ENCODE measurements at regions not wholly inside any gene's neighbourhood (a gene's known extent, or its start where the extent isn't known, plus 50 kb on each side); places are given as distances from the start of the nearest gene placed in this dataset.

GRCh38 chr5:89769975-89770374 is 639.6 kb downstream of the CETN3 start:
- ATAC-seq, result peak; percentile 37; the same call in 1 of the 3 replicates
- no peak for TF ChIP-seq TSHZ2 (CRISPR knock-in tag; IDR thresholded peaks at IDR 0.05)
- TF ChIP-seq ZNF70 (CRISPR knock-in tag; IDR thresholded peaks at IDR 0.05), result no peak
- TF ChIP-seq TCF4 (CRISPR knock-in tag; IDR thresholded peaks at IDR 0.05; ENCODE audit: borderline replicate concordance), result no peak
- TF ChIP-seq RARB (CRISPR knock-in tag; IDR thresholded peaks at IDR 0.05), result no peak
- TF ChIP-seq ZFP30 (CRISPR knock-in tag; IDR thresholded peaks at IDR 0.05), result no peak
- no peak for TF ChIP-seq OSR1 (CRISPR knock-in tag; IDR thresholded peaks at IDR 0.05)

GRCh38 chr5:89759802-89760201 is 649.8 kb downstream of the CETN3 start:
- no peak for ATAC-seq
- TF ChIP-seq OSR1 (CRISPR knock-in tag; IDR thresholded peaks at IDR 0.05), result no peak
- TF ChIP-seq TOX (CRISPR knock-in tag; IDR thresholded peaks at IDR 0.05; ENCODE audit: borderline replicate concordance), result no peak
- no peak for TF ChIP-seq ZNF70 (CRISPR knock-in tag; IDR thresholded peaks at IDR 0.05)
- no peak for TF ChIP-seq ZC3H10 (CRISPR knock-in tag; IDR thresholded peaks at IDR 0.05)

- no peak for TF ChIP-seq PPARA (CRISPR knock-in tag; IDR thresholded peaks at IDR 0.05; ENCODE audit: borderline replicate concordance)
- no peak for TF ChIP-seq ARNTL (CRISPR knock-in tag; IDR thresholded peaks at IDR 0.05; ENCODE audit: borderline replicate concordance, low read depth)
- TF ChIP-seq ZFP30 (CRISPR knock-in tag; IDR thresholded peaks at IDR 0.05), result no peak
- TF ChIP-seq, protein P1, sequence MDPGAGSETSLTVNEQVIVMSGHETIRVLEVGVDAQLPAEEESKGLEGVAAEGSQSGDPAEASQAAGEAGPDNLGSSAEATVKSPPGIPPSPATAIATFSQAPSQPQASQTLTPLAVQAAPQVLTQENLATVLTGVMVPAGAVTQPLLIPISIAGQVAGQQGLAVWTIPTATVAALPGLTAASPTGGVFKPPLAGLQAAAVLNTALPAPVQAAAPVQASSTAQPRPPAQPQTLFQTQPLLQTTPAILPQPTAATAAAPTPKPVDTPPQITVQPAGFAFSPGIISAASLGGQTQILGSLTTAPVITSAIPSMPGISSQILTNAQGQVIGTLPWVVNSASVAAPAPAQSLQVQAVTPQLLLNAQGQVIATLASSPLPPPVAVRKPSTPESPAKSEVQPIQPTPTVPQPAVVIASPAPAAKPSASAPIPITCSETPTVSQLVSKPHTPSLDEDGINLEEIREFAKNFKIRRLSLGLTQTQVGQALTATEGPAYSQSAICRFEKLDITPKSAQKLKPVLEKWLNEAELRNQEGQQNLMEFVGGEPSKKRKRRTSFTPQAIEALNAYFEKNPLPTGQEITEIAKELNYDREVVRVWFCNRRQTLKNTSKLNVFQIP (CRISPR knock-in tag; IDR thresholded peaks at IDR 0.05; ENCODE audit: borderline replicate concordance, low read depth), result no peak
- TF ChIP-seq ZNF565 (CRISPR knock-in tag; conservative IDR thresholded peaks at IDR 0.05; ENCODE audit: low read depth), result no peak
- no peak for TF ChIP-seq ISL1 (CRISPR knock-in tag; IDR thresholded peaks at IDR 0.05)
- TF ChIP-seq PATZ1 (CRISPR knock-in tag; IDR thresholded peaks at IDR 0.05; ENCODE audit: borderline replicate concordance), result no peak
- TF ChIP-seq BACH2 (CRISPR knock-in tag; IDR thresholded peaks at IDR 0.05; ENCODE audit: borderline replicate concordance), result no peak
- TF ChIP-seq ESRRG (CRISPR knock-in tag; IDR thresholded peaks at IDR 0.05), result no peak
- TF ChIP-seq OSR1 (CRISPR knock-in tag; IDR thresholded peaks at IDR 0.05), result no peak
- TF ChIP-seq ZFP3 (CRISPR knock-in tag; IDR thresholded peaks at IDR 0.05), result no peak
- TF ChIP-seq SNAI2 (CRISPR knock-in tag; IDR thresholded peaks at IDR 0.05), result no peak
- TF ChIP-seq ZNF8 (CRISPR knock-in tag; IDR thresholded peaks at IDR 0.05), result no peak
- no peak for TF ChIP-seq TOX (CRISPR knock-in tag; IDR thresholded peaks at IDR 0.05; ENCODE audit: borderline replicate concordance)
- TF ChIP-seq TSHZ2 (CRISPR knock-in tag; IDR thresholded peaks at IDR 0.05), result no peak
- ATAC-seq, result no peak
Observed at GRCh38 chr5:89758146-89758545, 651.4 kb downstream of the CETN3 start.

DNA sequence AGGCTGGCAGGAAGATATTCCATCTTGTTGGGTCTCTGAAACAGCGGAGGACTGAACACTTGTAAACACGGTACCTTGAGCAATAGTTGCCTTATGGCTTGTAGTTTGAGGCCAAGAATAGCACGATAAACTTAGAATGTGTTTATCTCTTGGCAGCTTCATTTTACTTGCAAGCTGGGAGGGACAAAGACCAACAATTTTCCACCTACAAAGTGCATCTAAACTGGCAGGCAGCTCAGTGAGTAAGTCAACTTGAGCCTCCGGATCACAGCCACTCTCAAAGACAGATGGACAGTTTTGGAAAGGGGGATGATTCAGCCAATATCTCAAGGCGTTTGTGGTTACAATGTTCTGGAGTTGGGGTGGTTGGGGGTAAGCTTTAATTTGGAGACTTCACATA is 652.6 kb downstream of the CETN3 start:
- TF ChIP-seq PPARA (CRISPR knock-in tag; IDR thresholded peaks at IDR 0.05; ENCODE audit: borderline replicate concordance), result no peak
- no peak for TF ChIP-seq TSHZ2 (CRISPR knock-in tag; IDR thresholded peaks at IDR 0.05)
- TF ChIP-seq ESRRG (CRISPR knock-in tag; IDR thresholded peaks at IDR 0.05), result no peak
- TF ChIP-seq ZFP3 (CRISPR knock-in tag; IDR thresholded peaks at IDR 0.05), result no peak
- no peak for TF ChIP-seq SNAI2 (CRISPR knock-in tag; IDR thresholded peaks at IDR 0.05)
- TF ChIP-seq ZC3H10 (CRISPR knock-in tag; IDR thresholded peaks at IDR 0.05), result no peak
- no peak for TF ChIP-seq RARB (CRISPR knock-in tag; IDR thresholded peaks at IDR 0.05)
- TF ChIP-seq PATZ1 (CRISPR knock-in tag; IDR thresholded peaks at IDR 0.05; ENCODE audit: borderline replicate concordance), result no peak
- no peak for ATAC-seq
